ENCODE measurements at regions not wholly inside any gene's neighbourhood (a gene's known extent, or its start where the extent isn't known, plus 50 kb on each side); places are given as distances from the start of the nearest gene placed in this dataset.

- no peaks in the 10 kb centered on the region for H3K36me3 Mint-ChIP-seq
- H3K4me1 Mint-ChIP-seq = peaks cover 5 to 25% of the 10 kb centered on the region in 2 donors
- peaks cover 0 to 12% of the 10 kb centered on the region in 2 donors for H3K27me3 Mint-ChIP-seq (ENCODE audit: low read depth in 2 of 2)
- intact Hi-C loops (cut with micrococcal nuclease) = no loop called here
- no peak overlapping the region for H3K4me3 ChIP-seq (ENCODE audit: low read length)
- no peaks in the 10 kb centered on the region for H3K9me3 Mint-ChIP-seq
- DNase-seq = no peak
- H3K4me1 ChIP-seq (ENCODE audit: control insufficient read depth, insufficient read depth, low read length) = peaks cover 3% of the 10 kb centered on the region
- H3K27me3 ChIP-seq (ENCODE audit: control insufficient read depth, insufficient read depth, low read length) = no peaks in the 10 kb centered on the region
- TF ChIP-seq CTCF (IDR thresholded peaks at IDR 0.05) = no peak
- no peaks in the 10 kb centered on the region for H3K9me3 ChIP-seq (ENCODE audit: control insufficient read depth, insufficient read depth, low read length)
- no peaks in the 10 kb centered on the region for H3K36me3 ChIP-seq (ENCODE audit: control insufficient read depth, insufficient read depth, low read length)
- H3K27ac ChIP-seq (ENCODE audit: low read length) = no peak overlapping the region
- peak overlapping the region in 1 of 2 donors; percentile 83 for H3K27ac Mint-ChIP-seq
- no peak overlapping the region for H3K4me3 Mint-ChIP-seq
- no peak for ATAC-seq
- WGBS (ENCODE audit: insufficient coverage) = 90% methylated on average over 4 of the region's 4 CpGs
These were observed 239.2 kb upstream of the ATP10A start for GRCh38 chr15:26102365-26102764.

DNA sequence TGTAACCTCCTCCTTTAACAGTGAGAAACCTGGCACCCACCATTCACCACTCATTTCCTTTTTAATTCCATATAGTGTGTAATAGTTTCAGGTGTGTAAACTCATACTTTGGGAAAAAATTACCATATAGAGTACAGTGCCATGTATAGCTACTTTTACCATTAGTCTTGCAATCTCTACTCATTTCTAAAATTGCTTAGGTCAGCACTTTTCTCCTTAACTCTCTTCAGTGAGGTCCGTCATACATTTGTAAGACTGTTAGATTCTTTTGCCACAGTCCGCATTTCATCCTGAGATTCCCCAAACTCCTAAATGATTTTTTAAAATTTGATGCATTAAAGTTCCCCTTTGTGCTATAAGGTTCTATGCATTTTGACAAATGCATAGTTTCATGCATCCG, 238.3 kb upstream of the ATP10A start:
- H3K9me3 Mint-ChIP-seq = no peaks in the 10 kb centered on the region
- no peak for ATAC-seq
- DNase-seq = no peak
- no peak overlapping the region for H3K27ac Mint-ChIP-seq
- no peak overlapping the region for H3K4me3 ChIP-seq (ENCODE audit: low read length)
- H3K27me3 ChIP-seq (ENCODE audit: control insufficient read depth, insufficient read depth, low read length) = no peaks in the 10 kb centered on the region
- no peaks in the 10 kb centered on the region for H3K36me3 Mint-ChIP-seq
- WGBS (ENCODE audit: insufficient coverage) = 96% methylated on average over 3 of the region's 3 CpGs
- H3K4me1 ChIP-seq (ENCODE audit: control insufficient read depth, insufficient read depth, low read length) = peaks cover 3% of the 10 kb centered on the region
- no peaks in the 10 kb centered on the region for H3K36me3 ChIP-seq (ENCODE audit: control insufficient read depth, insufficient read depth, low read length)
- no peak overlapping the region for H3K4me3 Mint-ChIP-seq
- no peak overlapping the region for H3K27ac ChIP-seq (ENCODE audit: low read length)
- intact Hi-C loops (cut with micrococcal nuclease) = no loop called here
- TF ChIP-seq CTCF (IDR thresholded peaks at IDR 0.05) = no peak
- H3K4me1 Mint-ChIP-seq = peaks cover 5 to 25% of the 10 kb centered on the region in 2 donors
- H3K9me3 ChIP-seq (ENCODE audit: control insufficient read depth, insufficient read depth, low read length) = no peaks in the 10 kb centered on the region
- peaks cover 0 to 18% of the 10 kb centered on the region in 2 donors for H3K27me3 Mint-ChIP-seq (ENCODE audit: low read depth in 2 of 2)

- peaks cover 10 to 22% of the 10 kb centered on the region in 2 donors for H3K4me1 Mint-ChIP-seq
- peak overlapping the region; percentile 7 for H3K4me3 Mint-ChIP-seq
- Histone ChIP-seq H3K27me3 (ENCODE audit: control insufficient read depth, insufficient read depth, low read length) (no peaks in the 10 kb centered on the region), H3K36me3 (ENCODE audit: control insufficient read depth, insufficient read depth, low read length) (no peaks in the 10 kb centered on the region), H3K4me3 (ENCODE audit: low read length) (no peak overlapping the region), H3K9me3 (ENCODE audit: control insufficient read depth, insufficient read depth, low read length) (no peaks in the 10 kb centered on the region), H3K4me1 (ENCODE audit: control insufficient read depth, insufficient read depth, low read length) (peaks cover 3% of the 10 kb centered on the region), H3K27ac (ENCODE audit: low read length) (no peak overlapping the region)
- DNase-seq (no peak), ATAC-seq (peak in 1 of 3 donors; percentile 69)
- WGBS (ENCODE audit: insufficient coverage) = 80% methylated on average over 2 of the region's 3 CpGs
- peak overlapping the region in 1 of 2 donors; percentile 62 for H3K27ac Mint-ChIP-seq
- no peak for TF ChIP-seq CTCF (IDR thresholded peaks at IDR 0.05)
- H3K9me3 Mint-ChIP-seq = no peaks in the 10 kb centered on the region
- H3K36me3 Mint-ChIP-seq = no peaks in the 10 kb centered on the region
- intact Hi-C loops (cut with micrococcal nuclease) = no loop called here
- H3K27me3 Mint-ChIP-seq (ENCODE audit: low read depth in 2 of 2) = peaks cover 15 to 27% of the 10 kb centered on the region in 2 donors
These were observed 235.7 kb upstream of the ATP10A start for GRCh38 chr15:26098801-26099200.

DNA sequence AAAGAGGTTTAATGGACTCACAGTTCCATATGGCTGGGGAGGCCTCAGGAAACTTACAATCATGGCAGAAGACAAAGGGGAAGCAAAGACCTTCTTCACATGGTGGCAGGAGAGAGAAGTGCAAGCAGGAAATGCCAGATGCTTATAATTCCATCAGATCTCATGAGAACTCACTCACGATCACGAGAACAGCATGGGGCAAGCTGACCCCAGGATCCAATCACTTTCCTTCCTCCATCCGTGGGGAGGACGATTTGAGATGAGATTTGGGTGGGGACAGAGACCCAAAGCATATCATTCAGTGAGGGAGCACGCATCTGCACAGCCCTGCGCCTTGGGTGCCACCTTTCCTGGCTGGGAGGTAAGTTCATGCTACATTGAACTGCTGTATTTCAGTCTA, 234.1 kb upstream of the ATP10A start:
- no peak overlapping the region for H3K27ac ChIP-seq (ENCODE audit: low read length)
- Mint-ChIP-seq H3K9me3 (no peaks in the 10 kb centered on the region), H3K4me3 (no peak overlapping the region), H3K27ac (no peak overlapping the region), H3K4me1 (peaks cover 5 to 6% of the 10 kb centered on the region in 2 donors), H3K27me3 (ENCODE audit: low read depth in 2 of 2) (peaks cover 15 to 22% of the 10 kb centered on the region in 2 donors), H3K36me3 (no peaks in the 10 kb centered on the region)
- 91% methylated on average over 6 of the region's 6 CpGs for WGBS (ENCODE audit: insufficient coverage)
- no peak for DNase-seq
- no peaks in the 10 kb centered on the region for H3K4me1 ChIP-seq (ENCODE audit: control insufficient read depth, insufficient read depth, low read length)
- ATAC-seq = no peak
- no peaks in the 10 kb centered on the region for H3K9me3 ChIP-seq (ENCODE audit: control insufficient read depth, insufficient read depth, low read length)
- H3K4me3 ChIP-seq (ENCODE audit: low read length) = no peak overlapping the region
- no peaks in the 10 kb centered on the region for H3K27me3 ChIP-seq (ENCODE audit: control insufficient read depth, insufficient read depth, low read length)
- no peak for TF ChIP-seq CTCF (IDR thresholded peaks at IDR 0.05)
- intact Hi-C loops (cut with micrococcal nuclease) = no loop called here
- H3K36me3 ChIP-seq (ENCODE audit: control insufficient read depth, insufficient read depth, low read length) = no peaks in the 10 kb centered on the region

Data from natural killer cell (primary cell).